GM12878 (cell line): ENCODE measurements at regions not wholly inside any gene's neighbourhood (a gene's known extent, or its start where the extent isn't known, plus 50 kb on each side); places are given as distances from the start of the nearest gene placed in this dataset.

Experiments
- BRCA1 ChIP-seq: IDR thresholded peaks from 2 replicates; pipeline ENCODE4 v1.6.1; 2011; ENCODE audit warnings: low read depth, low read length, improper control_type of control experiment
- CHD4 ChIP-seq: fragments of 200-600 bp; sonication (generic); IDR thresholded peaks from 2 replicates; pipeline ENCODE4 v1.6.1; 2016; ENCODE audit warnings: mild to moderate bottlenecking
- CREM ChIP-seq: IDR thresholded peaks from 2 replicates; pipeline ENCODE4 v1.6.1; 2014; ENCODE audit warnings: antibody characterized with exemption, low read depth
- CTCF ChIP-seq, 3 experiments: IDR thresholded peaks in 2 of 3; conservative IDR thresholded peaks in 1 of 3; 2 replicates each; pipeline ENCODE4 v1.5.1; 2011; ENCODE audit warnings: low read depth in 3 of 3, low read length in 3 of 3, mild to moderate bottlenecking in 3 of 3, control low read depth in 2 of 3, moderate library complexity in 2 of 3, inconsistent platforms in 1 of 3, mixed read lengths in 1 of 3; ENCODE audit not compliant: control insufficient read depth in 2 of 3, insufficient read depth in 1 of 3; ENCODE audit errors: extremely low read depth in 1 of 3
- EP300 ChIP-seq, 2 experiments: fragments of 150-350 bp in 1 of 2; IDR thresholded peaks; 2 replicates each; pipeline ENCODE4 v1.6.1; 2011 to 2012; ENCODE audit warnings: low read depth in 2 of 2, low read length in 2 of 2, borderline replicate concordance in 1 of 2, improper control_type of control experiment in 1 of 2, inconsistent platforms in 1 of 2; ENCODE audit not compliant: control insufficient read depth in 1 of 2
- YY1 ChIP-seq: IDR thresholded peaks from 2 replicates; pipeline ENCODE4 v1.6.1; 2011; ENCODE audit warnings: low read depth, mild to moderate bottlenecking, low read length
- ZBTB33 ChIP-seq: fragments of 450-650 bp; IDR thresholded peaks from 2 replicates; pipeline ENCODE4 v1.6.1; 2017; ENCODE audit warnings: mild to moderate bottlenecking
- TF ChIP-seq, protein P1 (sequence below): IDR thresholded peaks from 2 replicates; pipeline ENCODE4 v1.6.1; 2011; ENCODE audit warnings: low read depth, low read length, improper control_type of control experiment, borderline replicate concordance

DNA sequence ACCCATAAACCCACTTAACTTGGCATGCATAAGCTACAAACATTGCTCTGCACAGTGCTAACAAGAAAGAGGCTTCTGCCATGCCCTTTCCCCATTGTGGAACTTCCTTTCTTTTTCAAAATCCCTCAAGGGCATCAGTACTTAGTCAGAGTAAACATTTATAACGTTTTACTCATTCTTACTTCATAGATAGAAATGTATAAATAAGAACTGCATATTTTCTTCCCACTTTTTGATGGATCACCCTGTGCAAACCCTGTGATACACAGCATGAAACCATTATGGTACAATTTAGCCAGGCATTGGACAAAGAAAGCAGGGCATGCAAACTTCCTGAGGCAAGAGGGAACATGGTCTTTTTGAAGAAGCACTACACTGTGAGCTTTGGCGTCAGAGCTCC is 113.8 kb upstream of the FOXG1 start:
- TF ChIP-seq, protein P1, sequence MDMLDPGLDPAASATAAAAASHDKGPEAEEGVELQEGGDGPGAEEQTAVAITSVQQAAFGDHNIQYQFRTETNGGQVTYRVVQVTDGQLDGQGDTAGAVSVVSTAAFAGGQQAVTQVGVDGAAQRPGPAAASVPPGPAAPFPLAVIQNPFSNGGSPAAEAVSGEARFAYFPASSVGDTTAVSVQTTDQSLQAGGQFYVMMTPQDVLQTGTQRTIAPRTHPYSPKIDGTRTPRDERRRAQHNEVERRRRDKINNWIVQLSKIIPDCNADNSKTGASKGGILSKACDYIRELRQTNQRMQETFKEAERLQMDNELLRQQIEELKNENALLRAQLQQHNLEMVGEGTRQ: no peak
- no peak for TF ChIP-seq CTCF (IDR thresholded peaks at IDR 0.05 in 2 of 3, conservative IDR thresholded peaks at IDR 0.05 in 1 of 3; ENCODE audit: control insufficient read depth in 2 of 3, extremely low read depth in 1 of 3, insufficient read depth in 1 of 3, low read depth in 3 of 3, low read length in 3 of 3)
- no peak for TF ChIP-seq CREM
- no peak for TF ChIP-seq BRCA1
- no peak for TF ChIP-seq CHD4
- TF ChIP-seq EP300 (IDR thresholded peaks at IDR 0.05; ENCODE audit: borderline replicate concordance in 1 of 2, control insufficient read depth in 1 of 2, low read depth in 2 of 2, low read length in 2 of 2): no peak
- TF ChIP-seq ZBTB33: no peak
- no peak for TF ChIP-seq YY1
